Hepatic stellate cell (primary cell): ENCODE measurements at regions not wholly inside any gene's neighbourhood (a gene's known extent, or its start where the extent isn't known, plus 50 kb on each side); places are given as distances from the start of the nearest gene placed in this dataset.

Experiments
- DNase-seq: peaks from one replicate; pipeline ENCODE4 v3.0.0; 2011; ENCODE audit warnings: low spot score

DNA sequence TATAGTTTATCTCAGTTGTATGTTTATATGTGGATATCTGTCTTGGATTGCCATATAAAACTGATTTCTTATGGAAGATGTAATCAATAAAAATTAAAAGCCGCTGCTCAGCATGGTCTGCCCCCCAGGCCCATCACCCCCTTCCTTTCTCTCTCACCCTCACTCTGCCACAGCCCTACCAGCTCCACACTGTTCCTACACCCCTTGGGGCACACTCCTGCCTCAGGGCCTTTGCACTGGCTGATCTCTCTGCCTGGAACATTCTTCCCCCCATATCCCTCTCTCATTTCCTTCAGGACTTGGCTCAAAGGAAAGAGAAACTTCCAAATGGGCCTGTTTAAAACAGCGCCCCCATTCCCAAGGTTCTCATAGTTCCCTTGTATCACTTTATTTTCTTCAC, 63.1 kb downstream of the LRRC32 start:
- DNase-seq, result no peak

DNA sequence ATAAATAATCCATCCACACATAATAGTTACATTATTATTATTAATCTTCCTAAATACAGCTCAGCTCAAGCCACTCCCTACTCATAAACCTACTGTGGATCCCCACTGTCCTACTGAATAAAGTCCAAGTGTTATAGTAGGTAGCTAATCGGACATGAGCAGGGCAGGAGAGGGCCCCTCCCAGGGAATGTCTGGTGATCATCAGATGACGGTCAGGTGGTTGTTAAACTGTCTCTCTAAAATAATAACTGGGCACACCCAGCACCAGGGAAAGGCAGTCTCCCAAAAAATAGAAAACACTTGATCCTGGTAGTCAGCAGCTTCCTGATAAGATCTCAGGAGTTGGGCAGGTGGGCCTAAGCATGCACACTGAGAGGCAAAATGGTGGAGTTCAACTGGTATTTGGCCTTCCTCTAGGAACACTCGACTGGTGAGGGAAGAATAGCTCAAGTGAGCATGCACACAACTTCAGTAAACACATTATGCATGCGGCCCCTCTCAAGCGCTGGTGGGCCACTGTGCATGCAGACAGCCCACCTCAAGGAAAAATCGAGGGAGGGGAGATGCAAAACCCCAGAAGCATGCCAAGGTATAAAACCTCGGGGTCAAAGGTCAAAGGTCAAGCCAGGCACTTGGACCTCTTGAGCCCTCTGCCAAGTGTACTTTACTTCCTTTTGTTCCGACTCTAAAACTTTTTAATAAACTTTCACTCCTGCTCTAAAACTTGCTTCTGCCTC, 65.0 kb downstream of the LRRC32 start:
- no peak for DNase-seq

DNA sequence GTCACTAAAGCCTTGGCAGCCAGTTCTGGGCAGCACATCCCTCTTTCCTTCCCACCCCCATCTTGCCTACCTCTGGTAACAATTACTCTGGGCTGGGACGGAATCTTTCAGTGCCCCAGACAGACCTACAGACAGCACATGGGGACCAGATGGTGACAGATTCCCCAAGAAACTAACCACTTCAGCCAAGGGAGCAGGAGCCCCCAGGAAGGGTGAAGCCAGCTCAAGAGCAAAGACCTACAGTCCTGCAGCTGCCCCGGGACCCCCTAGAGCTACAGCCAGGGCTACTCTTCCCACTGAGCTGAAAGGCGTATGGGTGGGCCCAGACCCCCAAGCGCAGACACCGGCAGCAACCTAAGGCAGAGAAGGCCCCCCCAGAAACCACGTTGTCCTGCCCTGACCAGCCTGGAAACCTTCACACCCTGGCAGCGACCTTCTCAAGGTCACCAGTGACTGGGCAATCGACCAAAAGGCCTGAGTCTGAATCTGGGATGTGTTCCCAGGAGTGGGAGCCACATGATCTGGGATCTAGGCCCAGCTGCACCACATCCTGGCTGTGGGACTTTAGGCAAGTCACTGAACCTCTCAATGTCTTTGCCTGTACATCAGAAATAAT, 65.8 kb downstream of the LRRC32 start:
- peak; percentile 71 for DNase-seq

DNA sequence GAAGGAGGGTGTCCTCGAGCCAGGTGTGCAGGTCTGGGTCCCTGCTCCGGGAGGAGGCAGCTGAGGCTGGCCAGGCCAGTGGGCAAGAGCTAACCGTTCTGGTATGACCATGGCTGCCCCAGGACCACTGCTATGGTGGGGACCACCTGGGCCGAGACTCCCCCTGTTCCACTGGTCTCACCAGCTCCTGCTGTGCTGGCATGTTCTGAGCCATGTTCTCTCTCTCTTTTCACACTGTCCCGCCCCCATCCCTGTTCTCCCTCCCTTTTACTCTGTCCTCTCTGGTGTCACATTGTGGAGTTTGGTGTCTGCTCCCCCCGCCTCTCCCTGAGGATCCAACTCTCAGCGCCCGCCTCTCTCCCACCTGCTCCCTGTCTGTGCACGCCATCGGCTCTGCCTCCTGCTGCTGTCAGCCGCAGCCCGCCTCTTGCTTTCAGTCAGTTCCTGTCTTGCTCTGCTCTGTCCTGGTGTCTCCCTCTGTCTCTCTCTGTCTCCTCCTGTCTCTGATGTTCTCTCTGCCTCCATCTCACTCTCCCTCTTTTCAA, 66.4 kb downstream of the LRRC32 start:
- no peak for DNase-seq

DNA sequence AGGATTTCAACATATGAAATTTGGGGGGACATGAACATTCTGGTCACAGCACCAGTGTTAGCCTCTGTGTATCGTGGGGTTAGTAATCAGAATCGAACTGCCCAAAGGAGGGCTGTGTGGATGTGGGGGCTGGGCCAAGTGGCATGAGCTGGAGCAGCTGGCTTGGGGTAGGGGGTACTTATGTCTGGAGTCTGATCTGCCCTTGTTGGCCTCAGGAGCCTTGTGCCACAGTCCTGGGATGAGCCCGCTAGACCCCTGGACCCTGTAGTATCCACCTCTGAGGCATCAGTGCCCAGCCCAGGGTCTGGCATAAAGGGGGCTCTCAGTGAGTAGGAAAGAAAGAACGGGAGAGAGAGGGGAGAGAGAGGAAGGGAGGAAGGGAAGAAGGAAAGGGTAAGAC, 67.3 kb downstream of the LRRC32 start:
- DNase-seq, result no peak
